Lower leg skin (tissue), 3 donors: ENCODE measurements at regions not wholly inside any gene's neighbourhood (a gene's known extent, or its start where the extent isn't known, plus 50 kb on each side); places are given as distances from the start of the nearest gene placed in this dataset.

Experiments used
- CTCF ChIP-seq, 3 donors: fragments of 450-650 bp; IDR thresholded peaks; one replicate each; pipeline ENCODE4 v1.5.1; 2016; ENCODE audit warnings: antibody characterized with exemption in 3 of 3, mild to moderate bottlenecking in 3 of 3, moderate library complexity in 2 of 3
- POLR2A ChIP-seq, 2 donors: fragments of 450-650 bp; IDR thresholded peaks; one replicate each; pipeline ENCODE4 v1.6.1; 2016 to 2017; ENCODE audit warnings: antibody characterized with exemption in 2 of 2, mild to moderate bottlenecking in 1 of 2, moderate library complexity in 1 of 2

- TF ChIP-seq CTCF (IDR thresholded peaks at IDR 0.05) = no peak
- TF ChIP-seq POLR2A (IDR thresholded peaks at IDR 0.05) = no peak
These were observed 185.7 kb upstream of the ADO start for GRCh38 chr10:62618576-62619412.
